GM23338 (cell line): ENCODE measurements at regions not wholly inside any gene's neighbourhood (a gene's known extent, or its start where the extent isn't known, plus 50 kb on each side); places are given as distances from the start of the nearest gene placed in this dataset.

Experiments
- CREB1 ChIP-seq: fragments of 250-450 bp; sonication (Bioruptor Pico); IDR thresholded peaks from 2 replicates; pipeline ENCODE4 v1.5.0; 2020; ENCODE audit warnings: low read depth, mild to moderate bottlenecking, moderate library complexity
- EZH2 ChIP-seq: fragments of 200-600 bp; sonication (generic); IDR thresholded peaks from one replicate; pipeline ENCODE4 v1.8.0; 2017; ENCODE audit warnings: antibody characterized with exemption, mild to moderate bottlenecking, low read depth; ENCODE audit not compliant: unreplicated experiment
- EZH2phosphoT487 ChIP-seq: fragments of 200-600 bp; sonication (generic); IDR thresholded peaks from one replicate; pipeline ENCODE4 v1.8.1; 2018; ENCODE audit warnings: antibody characterized with exemption; ENCODE audit not compliant: unreplicated experiment
- JUNB ChIP-seq: IDR thresholded peaks from one replicate; pipeline ENCODE4 v1.6.1; 2016; ENCODE audit warnings: antibody characterized with exemption; ENCODE audit not compliant: unreplicated experiment
- NANOG ChIP-seq: IDR thresholded peaks from 2 replicates; pipeline ENCODE4 v1.6.1; 2016; ENCODE audit warnings: antibody characterized with exemption, borderline replicate concordance
- POLR2AphosphoS5 ChIP-seq: IDR thresholded peaks from 2 replicates; pipeline ENCODE4 v1.6.1; 2016; ENCODE audit warnings: antibody characterized with exemption, low read depth
- STAT1 ChIP-seq: IDR thresholded peaks from one replicate; pipeline ENCODE4 v1.6.1; 2016; ENCODE audit warnings: antibody characterized with exemption; ENCODE audit not compliant: unreplicated experiment
- ZNF114 ChIP-seq: fragments of 250-450 bp; sonication (Bioruptor Pico); IDR thresholded peaks from 2 replicates; pipeline ENCODE4 v1.5.0; 2020; ENCODE audit warnings: mild to moderate bottlenecking, moderate library complexity
- ZNF331 ChIP-seq: fragments of 250-450 bp; sonication (Bioruptor Pico); IDR thresholded peaks from 2 replicates; pipeline ENCODE4 v1.5.0; 2020; ENCODE audit warnings: low read depth, mild to moderate bottlenecking, moderate library complexity
- ZNF462 ChIP-seq: fragments of 250-450 bp; sonication (Bioruptor Pico); IDR thresholded peaks from 2 replicates; pipeline ENCODE4 v1.5.0; 2020; ENCODE audit warnings: mild to moderate bottlenecking, moderate library complexity
- TF ChIP-seq, protein P1 (sequence below), 2 experiments: fragments of 200-600 bp in 1 of 2; sonication (generic) in 1 of 2; conservative IDR thresholded peaks; 2 replicates each; pipeline versions ENCODE4 v1.5.1 to v1.6.1; 2016 to 2017; ENCODE audit warnings: antibody characterized with exemption in 2 of 2, low read depth in 2 of 2, mild to moderate bottlenecking in 2 of 2, moderate library complexity in 1 of 2
- TF ChIP-seq, protein P2 (sequence below): IDR thresholded peaks from one replicate; pipeline ENCODE4 v1.6.1; 2018; ENCODE audit warnings: antibody characterized with exemption; ENCODE audit not compliant: unreplicated experiment
- TF ChIP-seq, protein P3 (sequence below): IDR thresholded peaks from 2 replicates; pipeline ENCODE4 v1.6.1; 2016; ENCODE audit warnings: antibody characterized with exemption

DNA sequence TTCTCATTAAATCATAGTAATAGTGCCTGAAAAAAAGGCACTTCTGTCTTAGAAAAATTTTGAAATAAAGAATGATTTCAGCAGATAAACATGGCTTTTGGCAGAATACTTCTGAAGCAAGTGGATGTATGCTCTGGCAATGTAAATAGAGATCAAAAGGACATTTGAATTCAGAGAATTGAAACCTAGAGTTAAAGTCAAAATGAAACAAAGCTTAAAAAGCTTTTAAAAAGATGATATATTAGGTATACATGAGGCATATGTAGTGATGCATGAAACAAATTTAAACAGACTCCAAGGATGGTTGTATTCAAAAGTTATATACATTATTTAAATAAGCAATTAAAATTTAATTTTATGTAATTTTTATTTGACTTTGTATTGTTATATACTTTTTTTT is 1344.5 kb upstream of the TMEFF2 start:
- TF ChIP-seq EZH2 = no peak
- TF ChIP-seq, protein P1, sequence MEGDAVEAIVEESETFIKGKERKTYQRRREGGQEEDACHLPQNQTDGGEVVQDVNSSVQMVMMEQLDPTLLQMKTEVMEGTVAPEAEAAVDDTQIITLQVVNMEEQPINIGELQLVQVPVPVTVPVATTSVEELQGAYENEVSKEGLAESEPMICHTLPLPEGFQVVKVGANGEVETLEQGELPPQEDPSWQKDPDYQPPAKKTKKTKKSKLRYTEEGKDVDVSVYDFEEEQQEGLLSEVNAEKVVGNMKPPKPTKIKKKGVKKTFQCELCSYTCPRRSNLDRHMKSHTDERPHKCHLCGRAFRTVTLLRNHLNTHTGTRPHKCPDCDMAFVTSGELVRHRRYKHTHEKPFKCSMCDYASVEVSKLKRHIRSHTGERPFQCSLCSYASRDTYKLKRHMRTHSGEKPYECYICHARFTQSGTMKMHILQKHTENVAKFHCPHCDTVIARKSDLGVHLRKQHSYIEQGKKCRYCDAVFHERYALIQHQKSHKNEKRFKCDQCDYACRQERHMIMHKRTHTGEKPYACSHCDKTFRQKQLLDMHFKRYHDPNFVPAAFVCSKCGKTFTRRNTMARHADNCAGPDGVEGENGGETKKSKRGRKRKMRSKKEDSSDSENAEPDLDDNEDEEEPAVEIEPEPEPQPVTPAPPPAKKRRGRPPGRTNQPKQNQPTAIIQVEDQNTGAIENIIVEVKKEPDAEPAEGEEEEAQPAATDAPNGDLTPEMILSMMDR (conservative IDR thresholded peaks at IDR 0.05; ENCODE audit: low read depth in 2 of 2) = no peak
- no peak for TF ChIP-seq STAT1
- TF ChIP-seq, protein P2, sequence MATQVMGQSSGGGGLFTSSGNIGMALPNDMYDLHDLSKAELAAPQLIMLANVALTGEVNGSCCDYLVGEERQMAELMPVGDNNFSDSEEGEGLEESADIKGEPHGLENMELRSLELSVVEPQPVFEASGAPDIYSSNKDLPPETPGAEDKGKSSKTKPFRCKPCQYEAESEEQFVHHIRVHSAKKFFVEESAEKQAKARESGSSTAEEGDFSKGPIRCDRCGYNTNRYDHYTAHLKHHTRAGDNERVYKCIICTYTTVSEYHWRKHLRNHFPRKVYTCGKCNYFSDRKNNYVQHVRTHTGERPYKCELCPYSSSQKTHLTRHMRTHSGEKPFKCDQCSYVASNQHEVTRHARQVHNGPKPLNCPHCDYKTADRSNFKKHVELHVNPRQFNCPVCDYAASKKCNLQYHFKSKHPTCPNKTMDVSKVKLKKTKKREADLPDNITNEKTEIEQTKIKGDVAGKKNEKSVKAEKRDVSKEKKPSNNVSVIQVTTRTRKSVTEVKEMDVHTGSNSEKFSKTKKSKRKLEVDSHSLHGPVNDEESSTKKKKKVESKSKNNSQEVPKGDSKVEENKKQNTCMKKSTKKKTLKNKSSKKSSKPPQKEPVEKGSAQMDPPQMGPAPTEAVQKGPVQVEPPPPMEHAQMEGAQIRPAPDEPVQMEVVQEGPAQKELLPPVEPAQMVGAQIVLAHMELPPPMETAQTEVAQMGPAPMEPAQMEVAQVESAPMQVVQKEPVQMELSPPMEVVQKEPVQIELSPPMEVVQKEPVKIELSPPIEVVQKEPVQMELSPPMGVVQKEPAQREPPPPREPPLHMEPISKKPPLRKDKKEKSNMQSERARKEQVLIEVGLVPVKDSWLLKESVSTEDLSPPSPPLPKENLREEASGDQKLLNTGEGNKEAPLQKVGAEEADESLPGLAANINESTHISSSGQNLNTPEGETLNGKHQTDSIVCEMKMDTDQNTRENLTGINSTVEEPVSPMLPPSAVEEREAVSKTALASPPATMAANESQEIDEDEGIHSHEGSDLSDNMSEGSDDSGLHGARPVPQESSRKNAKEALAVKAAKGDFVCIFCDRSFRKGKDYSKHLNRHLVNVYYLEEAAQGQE = no peak
- no peak for TF ChIP-seq EZH2phosphoT487
- no peak for TF ChIP-seq POLR2AphosphoS5
- TF ChIP-seq CREB1 (CRISPR knock-in tag) = no peak
- no peak for TF ChIP-seq JUNB
- TF ChIP-seq ZNF331 = no peak
- TF ChIP-seq ZNF114 (CRISPR knock-in tag) = no peak
- TF ChIP-seq, protein P3, sequence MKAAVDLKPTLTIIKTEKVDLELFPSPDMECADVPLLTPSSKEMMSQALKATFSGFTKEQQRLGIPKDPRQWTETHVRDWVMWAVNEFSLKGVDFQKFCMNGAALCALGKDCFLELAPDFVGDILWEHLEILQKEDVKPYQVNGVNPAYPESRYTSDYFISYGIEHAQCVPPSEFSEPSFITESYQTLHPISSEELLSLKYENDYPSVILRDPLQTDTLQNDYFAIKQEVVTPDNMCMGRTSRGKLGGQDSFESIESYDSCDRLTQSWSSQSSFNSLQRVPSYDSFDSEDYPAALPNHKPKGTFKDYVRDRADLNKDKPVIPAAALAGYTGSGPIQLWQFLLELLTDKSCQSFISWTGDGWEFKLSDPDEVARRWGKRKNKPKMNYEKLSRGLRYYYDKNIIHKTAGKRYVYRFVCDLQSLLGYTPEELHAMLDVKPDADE = no peak
- no peak for TF ChIP-seq NANOG
- TF ChIP-seq ZNF462 = no peak
